NCI-H2029 treated with DMSO at 0.1 percent for 48 hours (cell line): ENCODE measurements at regions not wholly inside any gene's neighbourhood (a gene's known extent, or its start where the extent isn't known, plus 50 kb on each side); places are given as distances from the start of the nearest gene placed in this dataset.

ENCODE experiments used
- DNase-seq: peaks from one replicate; lab custom pipeline; 2025; lab: John Stamatoyannopoulos, UW

DNA sequence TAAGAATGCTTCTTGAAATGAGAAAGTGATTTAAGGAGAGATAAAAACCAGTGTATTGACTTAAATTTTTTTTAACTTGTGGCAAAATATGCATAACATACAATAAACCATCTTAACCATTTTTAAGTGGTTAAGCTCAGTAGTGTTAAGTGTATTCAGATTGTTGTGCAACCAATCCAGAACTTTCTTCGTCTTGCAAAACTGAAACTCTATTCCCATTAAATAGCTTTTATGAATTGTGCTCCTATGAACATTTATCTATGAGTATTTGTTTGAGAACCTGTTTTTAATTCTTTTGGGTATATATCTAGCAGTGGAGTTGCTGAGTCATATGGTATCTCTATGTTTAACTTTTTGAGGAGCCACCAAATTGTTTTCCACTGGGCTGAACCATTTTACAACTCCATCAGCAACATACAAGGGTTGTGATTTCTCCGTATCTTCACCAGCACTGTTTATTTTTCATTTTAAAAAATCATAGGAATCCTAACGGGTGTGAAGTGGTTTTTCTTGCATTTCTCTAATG, 76.6 kb upstream of the ACTBL2 start:
- no peak for DNase-seq

DNA sequence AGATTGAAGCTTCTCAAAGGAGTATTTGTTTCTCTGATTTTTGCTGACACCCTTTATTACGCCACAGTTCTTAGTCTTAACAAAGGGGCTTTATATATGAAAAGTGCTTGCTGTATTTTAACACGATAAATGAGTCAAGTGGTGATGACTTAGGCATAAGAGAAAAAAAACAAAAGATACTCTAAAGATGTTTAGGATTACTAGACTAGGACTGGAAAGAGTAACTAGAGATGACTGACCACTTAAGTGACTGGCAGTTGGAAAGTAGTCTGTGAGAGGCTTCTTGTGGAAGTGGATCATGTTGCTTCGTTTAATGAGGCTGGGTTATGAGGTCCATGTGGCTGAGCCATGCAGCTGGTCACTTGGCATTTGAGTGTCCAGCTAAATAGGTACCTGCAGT, 69.4 kb upstream of the ACTBL2 start:
- no peak for DNase-seq

DNA sequence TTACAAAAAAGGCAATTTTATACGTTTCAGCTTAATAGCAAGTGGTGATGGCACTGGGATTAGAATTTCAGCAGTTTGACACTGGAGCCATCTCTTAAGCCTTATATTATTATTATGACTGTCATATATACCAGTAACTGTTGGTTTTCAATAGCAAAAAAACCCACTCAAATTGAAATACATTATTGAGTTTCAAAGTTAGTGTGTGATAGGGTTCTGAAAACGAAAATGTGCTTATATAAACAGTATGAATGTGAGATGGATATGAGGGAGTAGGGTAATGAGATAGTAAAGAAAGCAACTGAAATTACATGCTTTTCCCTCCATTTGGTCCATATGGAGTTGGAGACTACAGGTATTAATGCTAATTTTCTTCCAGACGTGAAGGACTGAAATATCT, 68.6 kb upstream of the ACTBL2 start:
- no peak for DNase-seq

DNA sequence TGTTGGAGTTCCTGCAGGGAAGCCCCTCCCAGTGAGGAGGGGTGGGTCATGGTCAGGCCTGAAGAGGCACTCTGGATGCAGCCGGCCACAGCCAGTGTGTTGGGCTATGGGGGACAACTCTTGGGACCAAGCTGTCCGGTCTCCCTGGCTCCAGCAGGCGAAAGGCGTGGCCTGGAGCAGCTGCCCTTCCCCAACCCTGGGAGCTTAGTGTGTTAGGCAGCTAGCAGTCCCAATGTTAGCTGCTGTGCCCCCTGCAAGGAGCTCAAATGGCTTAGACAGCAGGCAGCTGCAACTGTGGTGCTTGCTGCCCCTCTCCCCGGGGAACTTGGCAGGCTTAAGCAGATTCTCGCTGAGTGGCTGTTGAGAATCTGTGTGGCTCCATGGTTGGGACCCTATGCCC, 67.5 kb upstream of the ACTBL2 start:
- no peak for DNase-seq

DNA sequence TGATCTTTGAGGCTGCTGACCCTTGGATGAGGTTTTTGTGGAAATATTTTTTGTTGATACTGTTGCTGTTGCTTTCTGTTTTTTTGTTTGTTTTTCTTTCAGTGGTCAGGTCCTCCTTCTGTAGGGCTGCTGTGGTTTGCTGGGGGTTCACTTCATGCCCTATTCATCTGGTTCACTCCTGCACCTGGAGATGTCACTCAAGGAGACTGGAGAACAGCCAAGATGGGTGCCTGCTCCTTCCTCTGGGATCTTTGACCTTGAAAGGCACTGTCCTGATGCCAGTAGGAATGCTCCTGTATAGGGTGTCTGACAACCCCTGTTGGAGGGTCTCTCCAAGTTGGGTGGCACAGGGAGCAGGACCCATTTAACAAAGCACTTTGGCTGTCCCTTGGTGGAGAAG, 67.0 kb upstream of the ACTBL2 start:
- DNase-seq, result no peak

DNA sequence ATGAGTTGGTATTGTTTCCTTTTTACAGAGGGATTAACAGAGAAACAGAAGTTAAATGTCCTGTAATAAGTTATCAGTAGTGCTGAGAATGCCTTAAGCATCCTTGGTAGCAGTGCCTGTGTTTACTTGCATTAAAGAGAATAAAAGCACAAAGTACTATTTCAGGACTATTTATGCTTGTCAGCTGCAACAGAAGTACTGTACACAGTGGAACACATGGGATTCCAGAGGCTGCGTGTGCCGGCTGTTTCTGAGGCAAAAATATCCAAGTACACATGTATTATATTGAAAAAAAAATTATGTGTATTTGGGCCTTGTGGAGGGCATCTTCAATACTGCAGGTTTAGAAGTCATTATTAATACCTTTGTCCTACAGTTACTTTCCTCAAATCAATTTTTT, 58.2 kb upstream of the ACTBL2 start:
- no peak for DNase-seq

DNA sequence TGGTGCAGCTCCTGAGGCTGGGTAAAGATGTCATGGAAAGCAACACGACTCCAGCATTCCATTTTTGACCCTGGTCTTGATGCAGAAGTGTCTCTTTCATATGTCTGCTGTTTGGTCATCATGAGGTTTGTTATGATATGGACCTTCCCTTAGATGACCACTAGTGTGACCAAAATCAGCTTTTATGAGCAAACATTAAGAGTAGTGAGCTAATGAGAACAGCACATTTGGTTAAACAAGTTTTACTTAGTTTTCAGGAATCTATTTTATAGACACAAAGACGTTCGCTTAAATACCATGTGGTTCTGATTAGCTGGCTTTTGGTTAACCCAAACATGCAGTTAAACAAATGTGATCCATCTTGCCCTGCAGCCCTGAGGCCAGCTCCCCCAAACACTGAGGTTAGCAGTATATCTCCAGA, 56.7 kb upstream of the ACTBL2 start:
- no peak for DNase-seq

DNA sequence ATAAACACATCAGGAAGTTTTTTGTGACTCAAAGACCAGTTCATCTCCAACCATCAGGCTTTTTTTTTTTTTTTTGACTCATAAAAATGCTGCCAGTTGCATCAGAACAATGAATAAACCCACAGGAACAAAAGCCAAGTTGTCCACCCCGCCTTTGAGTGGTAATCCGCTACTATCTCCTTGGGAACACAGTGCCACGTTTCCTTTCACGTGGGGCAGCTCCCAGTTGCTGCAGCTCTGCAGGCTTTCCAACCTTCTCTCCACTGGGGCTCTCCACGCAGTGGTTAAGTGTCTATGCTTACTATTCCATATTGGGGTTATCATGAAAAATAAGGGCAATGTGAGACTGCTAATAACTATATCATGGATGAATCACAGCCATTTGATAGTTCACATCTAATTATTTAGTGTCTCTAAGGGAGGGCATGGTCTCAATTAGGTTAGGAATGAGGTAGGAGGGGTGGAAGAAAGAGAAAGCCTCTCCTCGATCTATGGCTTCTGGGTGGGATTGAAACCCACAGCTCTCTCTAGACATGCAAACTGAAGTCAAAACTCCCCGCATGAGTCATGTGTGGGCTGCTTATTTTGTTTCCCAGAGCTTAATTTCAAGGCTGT, 55.8 kb upstream of the ACTBL2 start:
- no peak for DNase-seq

DNA sequence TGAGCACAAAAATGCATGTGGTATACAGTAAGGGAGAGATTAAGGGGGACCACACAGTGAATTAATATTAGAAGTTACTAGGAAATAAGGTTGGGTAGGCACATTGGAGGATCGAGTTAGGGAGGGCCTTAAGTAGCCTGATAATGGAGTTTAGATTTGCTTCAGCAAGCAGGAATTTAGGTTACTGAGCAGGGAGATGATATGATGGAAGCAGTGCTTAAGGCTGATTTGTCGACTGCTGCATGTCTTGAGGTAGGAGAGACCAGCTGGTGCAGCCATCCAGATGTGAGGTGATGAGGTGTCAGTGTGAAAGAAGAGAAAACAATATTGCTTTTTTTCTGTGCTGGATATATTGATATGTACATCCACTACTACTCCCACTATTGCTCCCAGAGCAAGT, 55.2 kb upstream of the ACTBL2 start:
- no peak for DNase-seq

DNA sequence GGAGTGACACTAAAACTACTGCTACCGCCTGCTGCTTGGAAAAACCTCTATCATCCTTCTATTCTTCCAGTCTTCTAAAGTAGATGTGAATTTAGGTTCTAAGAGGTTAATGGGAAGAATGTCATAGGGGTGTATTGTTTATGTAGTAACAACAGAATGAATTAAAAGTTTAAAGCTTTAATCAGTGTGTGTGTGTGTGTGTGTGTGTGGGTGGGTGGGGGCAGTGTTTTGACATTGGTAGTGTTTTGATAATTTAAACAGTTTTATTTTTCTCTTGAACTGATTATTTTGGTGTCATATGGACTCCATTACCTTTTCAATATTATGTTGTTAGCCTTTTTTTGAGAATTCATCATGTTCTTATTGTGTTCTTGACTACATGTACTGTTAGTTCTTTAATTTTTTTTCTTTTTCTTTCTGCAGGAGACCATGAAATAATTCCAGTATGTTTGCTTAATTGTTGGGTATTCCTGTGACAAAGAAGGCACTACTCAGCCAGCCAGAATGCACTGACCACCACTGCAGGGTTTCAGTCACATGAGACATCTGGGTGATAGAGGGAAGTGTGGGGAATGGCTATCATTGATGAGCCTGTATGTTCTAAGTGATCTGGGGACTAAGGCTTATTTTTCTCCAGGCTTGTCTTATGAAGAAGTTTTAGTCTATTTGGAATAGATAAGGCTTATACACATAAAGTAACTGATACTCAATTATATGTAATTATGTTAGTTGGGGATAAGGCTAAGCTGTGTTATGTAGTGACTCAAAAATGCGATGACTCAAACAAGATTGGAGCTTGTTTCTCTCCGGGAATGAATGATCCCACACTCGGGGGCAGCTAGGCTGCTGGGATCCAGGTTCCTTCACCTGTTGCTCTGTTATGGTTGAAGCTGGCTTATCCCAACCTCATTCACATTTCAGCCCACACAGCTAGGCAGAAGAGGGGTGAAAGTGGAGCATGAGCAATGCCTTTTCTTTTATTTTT, 50.2 kb upstream of the ACTBL2 start:
- no peak for DNase-seq
